GM10266 (cell line): ENCODE measurements at regions not wholly inside any gene's neighbourhood (a gene's known extent, or its start where the extent isn't known, plus 50 kb on each side); places are given as distances from the start of the nearest gene placed in this dataset.

ENCODE experiments used
- DNase-seq: peaks from one replicate; pipeline ENCODE4 v3.0.0; 2012; ENCODE audit errors: extremely low spot score
- CTCF ChIP-seq: IDR thresholded peaks from 2 replicates; pipeline ENCODE4 v1.5.1; 2012; ENCODE audit warnings: mild to moderate bottlenecking, low read depth; ENCODE audit not compliant: control insufficient read depth, insufficient read depth; ENCODE audit errors: missing control alignments

GRCh38 chr6:98467091-98467490, 367.3 kb upstream of the POU3F2 start:
- no peak for DNase-seq
- TF ChIP-seq CTCF, result no peak

- DNase-seq, result no peak
- TF ChIP-seq CTCF, result no peak
Measured at GRCh38 chr6:98467902-98468301, 366.5 kb upstream of the POU3F2 start.

- TF ChIP-seq CTCF, result no peak
- no peak for DNase-seq
Measured at GRCh38 chr6:98469141-98469540, 365.2 kb upstream of the POU3F2 start.

GRCh38 chr6:98470821-98471220, 363.6 kb upstream of the POU3F2 start:
- no peak for DNase-seq

GRCh38 chr6:98471444-98471843, 362.9 kb upstream of the POU3F2 start:
- no peak for TF ChIP-seq CTCF
- no peak for DNase-seq

More at GRCh38 chr6:98470821-98471220, 363.6 kb upstream of the POU3F2 start:
- TF ChIP-seq CTCF, result no peak

- no peak for TF ChIP-seq CTCF
- DNase-seq, result no peak
Measured at GRCh38 chr6:98477231-98477630, 357.1 kb upstream of the POU3F2 start.

- TF ChIP-seq CTCF, result no peak
- no peak for DNase-seq
Measured at GRCh38 chr6:98484696-98485095, 349.7 kb upstream of the POU3F2 start.
